ENCODE measurements at regions not wholly inside any gene's neighbourhood (a gene's known extent, or its start where the extent isn't known, plus 50 kb on each side); places are given as distances from the start of the nearest gene placed in this dataset.

GRCh38 chr15:56795502-56795901 is 62.2 kb upstream of the ZNF280D start:
- H2BK20ac ChIP-seq (ENCODE audit: low read depth, low read length, poor library complexity, severe bottlenecking) = no peak overlapping the region
- no peaks in the 10 kb centered on the region for H3K4me1 ChIP-seq (ENCODE audit: insufficient read depth, low read length)
- no peak overlapping the region for H3K18ac ChIP-seq (ENCODE audit: insufficient read length, low read depth, low read length)
- no peak overlapping the region for H2AK5ac ChIP-seq (ENCODE audit: insufficient read length, low read length)
- no peak overlapping the region for H4K91ac ChIP-seq (ENCODE audit: insufficient read length, low read depth, low read length)
- no peaks in the 10 kb centered on the region for H3K79me1 ChIP-seq (ENCODE audit: insufficient read depth, low read depth, low read length, poor library complexity, severe bottlenecking)
- no peaks in the 10 kb centered on the region for H3K23me2 ChIP-seq (ENCODE audit: insufficient read length, low read depth, low read length, poor library complexity, severe bottlenecking)
- H3K27ac Mint-ChIP-seq = no peak overlapping the region
- H3K27me3 Mint-ChIP-seq (ENCODE audit: low read depth) = no peaks in the 10 kb centered on the region
- DNase-seq = no peak
- no peaks in the 10 kb centered on the region; a peak in 1 of 7 replicates for H3K36me3 Mint-ChIP-seq (ENCODE audit: insufficient read depth in 1 of 3, low read depth in 3 of 3)
- H2BK15ac ChIP-seq (ENCODE audit: low read depth, low read length) = no peak overlapping the region
- H3K27ac ChIP-seq (ENCODE audit: insufficient read length, low read depth, low read length) = no peak overlapping the region
- no peak overlapping the region for H3K4me2 ChIP-seq (ENCODE audit: insufficient read depth, insufficient read length, low read length)
- no peak overlapping the region for H2BK12ac ChIP-seq (ENCODE audit: insufficient read length, low read depth, low read length)
- no peak overlapping the region for H3K14ac ChIP-seq (ENCODE audit: insufficient read depth, low read length)
- no peak overlapping the region for H3K4me3 Mint-ChIP-seq
- H4K5ac ChIP-seq (ENCODE audit: insufficient read length, low read depth, low read length) = no peak overlapping the region
- no peak overlapping the region for H3K4ac ChIP-seq (ENCODE audit: low read depth, low read length)
- H3K9me3 Mint-ChIP-seq = peaks cover 10 to 11% of the 10 kb centered on the region in 2 experiments; a peak in 4 of 5 replicates
- H3K56ac ChIP-seq (ENCODE audit: insufficient read length, low read depth, low read length) = no peak overlapping the region
- H3T11ph ChIP-seq (ENCODE audit: low read length) = no peak overlapping the region
- H3K27me3 ChIP-seq (ENCODE audit: insufficient read depth, low read length) = no peaks in the 10 kb centered on the region
- H4K20me1 ChIP-seq (ENCODE audit: control insufficient read depth, insufficient read depth, insufficient read length) = no peaks in the 10 kb centered on the region
- H3K9ac ChIP-seq (ENCODE audit: extremely low read depth, insufficient read length, low read length) = no peak overlapping the region
- no CpG with 5 or more reads among the region's 4 CpGs for WGBS (ENCODE audit: extremely low coverage, insufficient read length, low lambda C conversion rate)
- no peak overlapping the region for H2AFZ ChIP-seq (ENCODE audit: low read length)
- no peak for TF ChIP-seq CTCF (conservative IDR thresholded peaks at IDR 0.05)
- H3K79me2 ChIP-seq (ENCODE audit: insufficient read depth, low read length) = no peaks in the 10 kb centered on the region
- no peak overlapping the region for H3K23ac ChIP-seq (ENCODE audit: insufficient read length, low read depth, low read length)
- H2BK5ac ChIP-seq (ENCODE audit: insufficient read length, low read length) = no peak overlapping the region
- no peaks in the 10 kb centered on the region for H3K4me1 Mint-ChIP-seq
- H4K8ac ChIP-seq (replicated peaks; ENCODE audit: insufficient read length, low read depth, low read length) = no peak overlapping the region
- no peaks in the 10 kb centered on the region for H3K9me3 ChIP-seq (ENCODE audit: control insufficient read depth, low read depth, low read length)
- no peak overlapping the region for H2BK120ac ChIP-seq (ENCODE audit: low read depth, low read length, poor library complexity, severe bottlenecking)
